ENCODE measurements at regions not wholly inside any gene's neighbourhood (a gene's known extent, or its start where the extent isn't known, plus 50 kb on each side); places are given as distances from the start of the nearest gene placed in this dataset.

GRCh38 chr14:43894534-43894933 is 612.5 kb downstream of the FSCB start:
- Mint-ChIP-seq H3K9me3 (peaks cover 6% of the 10 kb centered on the region), H3K27ac (no peak overlapping the region), H3K27me3 (no peaks in the 10 kb centered on the region), H3K4me3 (no peak overlapping the region), H3K36me3 (no peaks in the 10 kb centered on the region), H3K4me1 (no peaks in the 10 kb centered on the region)
- no peak for DNase-seq

- no peak overlapping the region for H3K27ac Mint-ChIP-seq
- H3K4me3 Mint-ChIP-seq = no peak overlapping the region
- H3K27me3 Mint-ChIP-seq = no peaks in the 10 kb centered on the region
- no peaks in the 10 kb centered on the region for H3K4me1 Mint-ChIP-seq
- no peaks in the 10 kb centered on the region for H3K9me3 Mint-ChIP-seq
- no peak for DNase-seq
- H3K36me3 Mint-ChIP-seq = no peaks in the 10 kb centered on the region
These were observed 619.6 kb downstream of the FSCB start for GRCh38 chr14:43887523-43887922.

GRCh38 chr14:43877351-43877960 is 629.6 kb downstream of the FSCB start:
- Mint-ChIP-seq H3K9me3 (peaks cover 2% of the 10 kb centered on the region), H3K4me3 (no peak overlapping the region), H3K27me3 (no peaks in the 10 kb centered on the region), H3K27ac (no peak overlapping the region), H3K4me1 (no peaks in the 10 kb centered on the region), H3K36me3 (no peaks in the 10 kb centered on the region)
- DNase-seq = no peak

- Mint-ChIP-seq H3K36me3 (no peaks in the 10 kb centered on the region), H3K9me3 (peaks cover 2% of the 10 kb centered on the region), H3K4me1 (no peaks in the 10 kb centered on the region), H3K27ac (no peak overlapping the region), H3K27me3 (no peaks in the 10 kb centered on the region), H3K4me3 (no peak overlapping the region)
- no peak for DNase-seq
These were observed 634.1 kb downstream of the FSCB start for GRCh38 chr14:43872752-43873655.

- H3K27me3 Mint-ChIP-seq = no peaks in the 10 kb centered on the region
- peaks cover 2% of the 10 kb centered on the region for H3K9me3 Mint-ChIP-seq
- no peak overlapping the region for H3K27ac Mint-ChIP-seq
These were observed 634.9 kb downstream of the FSCB start for GRCh38 chr14:43872222-43872621.

GRCh38 chr14:43858981-43859380 is 648.1 kb downstream of the FSCB start:
- no peak for DNase-seq
- H3K27ac Mint-ChIP-seq = no peak overlapping the region
- H3K4me1 Mint-ChIP-seq = no peaks in the 10 kb centered on the region
- no peaks in the 10 kb centered on the region for H3K36me3 Mint-ChIP-seq
- peaks cover 5% of the 10 kb centered on the region for H3K9me3 Mint-ChIP-seq
- no peaks in the 10 kb centered on the region for H3K27me3 Mint-ChIP-seq
- H3K4me3 Mint-ChIP-seq = no peak overlapping the region

More at GRCh38 chr14:43872222-43872621, 634.9 kb downstream of the FSCB start:
- Mint-ChIP-seq H3K36me3 (no peaks in the 10 kb centered on the region), H3K4me3 (no peak overlapping the region), H3K4me1 (no peaks in the 10 kb centered on the region)
- no peak for DNase-seq

GRCh38 chr14:43855556-43855955 is 651.5 kb downstream of the FSCB start:
- H3K4me1 Mint-ChIP-seq = no peaks in the 10 kb centered on the region
- no peaks in the 10 kb centered on the region for H3K36me3 Mint-ChIP-seq
- no peaks in the 10 kb centered on the region for H3K27me3 Mint-ChIP-seq
- H3K9me3 Mint-ChIP-seq = peaks cover 7% of the 10 kb centered on the region
- no peak overlapping the region for H3K4me3 Mint-ChIP-seq
- H3K27ac Mint-ChIP-seq = no peak overlapping the region
- no peak for DNase-seq

- Mint-ChIP-seq H3K27ac (no peak overlapping the region), H3K27me3 (no peaks in the 10 kb centered on the region), H3K36me3 (no peaks in the 10 kb centered on the region), H3K4me1 (no peaks in the 10 kb centered on the region), H3K9me3 (peaks cover 8% of the 10 kb centered on the region), H3K4me3 (no peak overlapping the region)
- no peak for DNase-seq
These were observed 653.5 kb downstream of the FSCB start for GRCh38 chr14:43853541-43853940.

- H3K27ac Mint-ChIP-seq = no peak overlapping the region
- H3K4me3 Mint-ChIP-seq = no peak overlapping the region
- peaks cover 9% of the 10 kb centered on the region for H3K9me3 Mint-ChIP-seq
- H3K36me3 Mint-ChIP-seq = no peaks in the 10 kb centered on the region
- H3K27me3 Mint-ChIP-seq = no peaks in the 10 kb centered on the region
- no peak for DNase-seq
- no peaks in the 10 kb centered on the region for H3K4me1 Mint-ChIP-seq
These were observed 703.9 kb downstream of the FSCB start for GRCh38 chr14:43803076-43803689.

- peaks cover 7% of the 10 kb centered on the region for H3K9me3 Mint-ChIP-seq
- no peak overlapping the region for H3K27ac Mint-ChIP-seq
- H3K4me3 Mint-ChIP-seq = no peak overlapping the region
- no peaks in the 10 kb centered on the region for H3K4me1 Mint-ChIP-seq
- H3K27me3 Mint-ChIP-seq = no peaks in the 10 kb centered on the region
- no peaks in the 10 kb centered on the region for H3K36me3 Mint-ChIP-seq
- DNase-seq = no peak
These were observed 711.4 kb downstream of the FSCB start for GRCh38 chr14:43795600-43796228.

- no peak for DNase-seq
- no peaks in the 10 kb centered on the region for H3K27me3 Mint-ChIP-seq
- no peaks in the 10 kb centered on the region for H3K4me1 Mint-ChIP-seq
- peaks cover 7% of the 10 kb centered on the region for H3K9me3 Mint-ChIP-seq
- no peak overlapping the region for H3K27ac Mint-ChIP-seq
- no peaks in the 10 kb centered on the region for H3K36me3 Mint-ChIP-seq
- no peak overlapping the region for H3K4me3 Mint-ChIP-seq
These were observed 713.5 kb downstream of the FSCB start for GRCh38 chr14:43793579-43793978.

- Mint-ChIP-seq H3K9me3 (peaks cover 7% of the 10 kb centered on the region), H3K27ac (no peak overlapping the region), H3K4me1 (no peaks in the 10 kb centered on the region), H3K36me3 (no peaks in the 10 kb centered on the region), H3K27me3 (no peaks in the 10 kb centered on the region), H3K4me3 (no peak overlapping the region)
- no peak for DNase-seq
These were observed 714.1 kb downstream of the FSCB start for GRCh38 chr14:43792980-43793379.

GRCh38 chr14:43790681-43791080 is 716.4 kb downstream of the FSCB start:
- Mint-ChIP-seq H3K4me1 (no peaks in the 10 kb centered on the region), H3K4me3 (no peak overlapping the region), H3K9me3 (peaks cover 5% of the 10 kb centered on the region), H3K27me3 (no peaks in the 10 kb centered on the region), H3K36me3 (no peaks in the 10 kb centered on the region), H3K27ac (no peak overlapping the region)
- no peak for DNase-seq

- H3K27me3 Mint-ChIP-seq = no peaks in the 10 kb centered on the region
- no peaks in the 10 kb centered on the region for H3K36me3 Mint-ChIP-seq
- no peaks in the 10 kb centered on the region for H3K9me3 Mint-ChIP-seq
- DNase-seq = no peak
- H3K4me1 Mint-ChIP-seq = no peaks in the 10 kb centered on the region
- no peak overlapping the region for H3K4me3 Mint-ChIP-seq
- no peak overlapping the region for H3K27ac Mint-ChIP-seq
These were observed 717.6 kb downstream of the FSCB start for GRCh38 chr14:43789458-43789857.

- Mint-ChIP-seq H3K9me3 (peaks cover 2% of the 10 kb centered on the region), H3K36me3 (no peaks in the 10 kb centered on the region), H3K27ac (no peak overlapping the region), H3K4me3 (no peak overlapping the region), H3K27me3 (no peaks in the 10 kb centered on the region), H3K4me1 (no peaks in the 10 kb centered on the region)
- no peak for DNase-seq
These were observed 720.9 kb downstream of the FSCB start for GRCh38 chr14:43786066-43786762.
